KMS-11 (cell line): ENCODE measurements at regions not wholly inside any gene's neighbourhood (a gene's known extent, or its start where the extent isn't known, plus 50 kb on each side); places are given as distances from the start of the nearest gene placed in this dataset.
"Not testable (repeated sequence)": the region's sequence is repeated elsewhere in the genome, so short reads cannot be mapped to it uniquely, and the experiment has no call there.

ENCODE experiments used
- H2AFZ ChIP-seq: fragments of 200-600 bp; sonication (generic); 2 replicates; pipeline ENCODE4 v1.6.1; 2016; ENCODE audit warnings: antibody characterized with exemption, mixed run types, low read depth
- H3K27ac ChIP-seq: fragments of 200-600 bp; sonication (generic); 2 replicates; pipeline ENCODE4 v1.6.1; 2016; ENCODE audit warnings: mild to moderate bottlenecking, mixed run types
- H3K27me3 ChIP-seq: fragments of 200-600 bp; sonication (generic); 2 replicates; pipeline ENCODE4 v1.6.1; 2017; ENCODE audit warnings: mild to moderate bottlenecking, low read depth, mixed run types, moderate library complexity; ENCODE audit not compliant: insufficient read depth
- H3K36me3 ChIP-seq: fragments of 200-600 bp; sonication (generic); 2 replicates; pipeline ENCODE4 v1.6.1; 2017; ENCODE audit warnings: mild to moderate bottlenecking, mixed run types; ENCODE audit not compliant: insufficient read depth
- H3K4me1 ChIP-seq: fragments of 200-600 bp; sonication (generic); 2 replicates; pipeline ENCODE4 v1.6.1; 2016; ENCODE audit warnings: mild to moderate bottlenecking, low read depth, mixed run types; ENCODE audit not compliant: poor library complexity, severe bottlenecking
- H3K4me2 ChIP-seq: fragments of 200-600 bp; sonication (generic); 2 replicates; pipeline ENCODE4 v1.7.0; 2016; ENCODE audit warnings: mild to moderate bottlenecking, mixed run types
- H3K4me3 ChIP-seq: fragments of 200-600 bp; sonication (generic); IDR thresholded peaks from 2 replicates; pipeline ENCODE4 v1.6.1; 2017; ENCODE audit warnings: low read depth, low read length, mixed read lengths; ENCODE audit not compliant: insufficient read depth
- H3K79me2 ChIP-seq: fragments of 200-600 bp; sonication (generic); 2 replicates; pipeline ENCODE4 v1.6.1; 2016; ENCODE audit warnings: low read depth, mixed run types; ENCODE audit not compliant: insufficient read depth
- H3K9ac ChIP-seq: fragments of 200-600 bp; sonication (generic); 2 replicates; pipeline ENCODE4 v1.6.1; 2016; ENCODE audit warnings: mild to moderate bottlenecking, mixed run types
- H4K20me1 ChIP-seq: fragments of 200-600 bp; sonication (generic); 2 replicates; pipeline ENCODE4 v1.6.1; 2016; ENCODE audit warnings: mild to moderate bottlenecking, mixed run types; ENCODE audit not compliant: insufficient read depth
- TF ChIP-seq, protein P1 (sequence below): fragments of 200-600 bp; sonication (generic); conservative IDR thresholded peaks from 2 replicates; pipeline ENCODE4 v1.6.1; 2017; ENCODE audit warnings: low read depth, mild to moderate bottlenecking, antibody characterized with exemption, low read length, moderate library complexity, mixed read lengths

DNA sequence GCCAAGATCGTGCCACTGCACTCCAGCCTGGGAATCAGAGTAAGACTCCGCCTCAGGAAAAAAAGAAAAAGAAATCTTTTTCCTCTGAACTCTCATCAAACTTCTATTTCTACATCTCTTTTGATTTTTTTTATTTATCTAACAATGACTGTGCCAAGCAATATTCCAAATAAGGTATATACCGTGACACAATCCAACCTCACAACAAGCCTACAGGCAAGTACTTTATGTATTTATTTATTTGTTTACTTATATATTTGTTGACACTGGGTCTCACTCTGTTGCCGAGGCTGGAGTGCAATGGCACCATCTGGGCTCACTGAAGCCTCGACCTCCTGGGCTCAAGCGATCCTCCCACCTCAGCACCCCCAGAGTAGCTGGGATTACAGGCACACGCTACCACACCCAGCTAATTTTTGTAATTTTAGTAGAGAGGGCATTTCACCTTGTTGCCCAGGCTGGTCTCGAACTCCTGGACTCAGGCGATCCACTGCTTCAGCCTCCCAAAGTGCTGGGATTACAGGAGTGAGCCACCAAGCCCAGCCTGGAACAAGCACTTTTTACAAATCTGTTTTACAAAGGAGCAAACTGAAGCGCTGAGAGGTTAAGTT is 94.9 kb upstream of the CHD2 start:
- TF ChIP-seq, protein P1, sequence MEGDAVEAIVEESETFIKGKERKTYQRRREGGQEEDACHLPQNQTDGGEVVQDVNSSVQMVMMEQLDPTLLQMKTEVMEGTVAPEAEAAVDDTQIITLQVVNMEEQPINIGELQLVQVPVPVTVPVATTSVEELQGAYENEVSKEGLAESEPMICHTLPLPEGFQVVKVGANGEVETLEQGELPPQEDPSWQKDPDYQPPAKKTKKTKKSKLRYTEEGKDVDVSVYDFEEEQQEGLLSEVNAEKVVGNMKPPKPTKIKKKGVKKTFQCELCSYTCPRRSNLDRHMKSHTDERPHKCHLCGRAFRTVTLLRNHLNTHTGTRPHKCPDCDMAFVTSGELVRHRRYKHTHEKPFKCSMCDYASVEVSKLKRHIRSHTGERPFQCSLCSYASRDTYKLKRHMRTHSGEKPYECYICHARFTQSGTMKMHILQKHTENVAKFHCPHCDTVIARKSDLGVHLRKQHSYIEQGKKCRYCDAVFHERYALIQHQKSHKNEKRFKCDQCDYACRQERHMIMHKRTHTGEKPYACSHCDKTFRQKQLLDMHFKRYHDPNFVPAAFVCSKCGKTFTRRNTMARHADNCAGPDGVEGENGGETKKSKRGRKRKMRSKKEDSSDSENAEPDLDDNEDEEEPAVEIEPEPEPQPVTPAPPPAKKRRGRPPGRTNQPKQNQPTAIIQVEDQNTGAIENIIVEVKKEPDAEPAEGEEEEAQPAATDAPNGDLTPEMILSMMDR = no peak
- Histone ChIP-seq H2AFZ (no peak overlapping the region), H3K36me3 (no peaks in the 10 kb centered on the region), H3K27me3 (no peaks in the 10 kb centered on the region), H3K4me1 (peaks cover 45% of the 10 kb centered on the region), H3K4me2 (peak overlapping the region; percentile 61; the same call in 1 of the 2 replicates), H4K20me1 (no peaks in the 10 kb centered on the region), H3K27ac (peak overlapping the region; percentile 87), H3K79me2 (peaks cover 13% of the 10 kb centered on the region; the same call in 1 of the 2 replicates), H3K4me3 (no peak overlapping the region), H3K9ac (no peak overlapping the region; the same call in 1 of the 2 replicates)

DNA sequence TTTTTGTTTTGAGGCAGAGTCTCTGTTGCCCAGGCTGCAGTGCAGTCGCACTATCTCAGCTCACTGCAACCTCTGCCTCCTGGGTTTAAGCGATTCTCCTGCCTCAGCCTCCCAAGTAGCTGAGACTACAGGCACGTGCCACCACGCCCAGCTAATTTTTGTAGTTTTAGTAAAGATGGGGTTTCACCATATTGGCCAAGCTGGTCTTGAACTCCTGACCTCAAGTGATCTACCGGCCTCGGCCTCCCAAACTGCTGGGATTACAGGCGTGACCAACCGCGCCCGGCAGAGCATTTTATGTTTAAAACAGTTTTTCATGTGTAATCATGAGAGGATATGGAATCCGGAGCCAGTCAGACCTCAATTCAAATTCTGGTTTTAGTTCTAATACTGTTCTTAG is 94.0 kb upstream of the CHD2 start:
- H3K4me3 ChIP-seq, H2AFZ ChIP-seq, H4K20me1 ChIP-seq, H3K36me3 ChIP-seq, H3K4me2 ChIP-seq, H3K27me3 ChIP-seq, H3K27ac ChIP-seq, H3K9ac ChIP-seq: not testable (repeated sequence)
- Histone ChIP-seq H3K4me1 (peaks cover 46% of the 10 kb centered on the region), H3K79me2 (peaks cover 23% of the 10 kb centered on the region)

DNA sequence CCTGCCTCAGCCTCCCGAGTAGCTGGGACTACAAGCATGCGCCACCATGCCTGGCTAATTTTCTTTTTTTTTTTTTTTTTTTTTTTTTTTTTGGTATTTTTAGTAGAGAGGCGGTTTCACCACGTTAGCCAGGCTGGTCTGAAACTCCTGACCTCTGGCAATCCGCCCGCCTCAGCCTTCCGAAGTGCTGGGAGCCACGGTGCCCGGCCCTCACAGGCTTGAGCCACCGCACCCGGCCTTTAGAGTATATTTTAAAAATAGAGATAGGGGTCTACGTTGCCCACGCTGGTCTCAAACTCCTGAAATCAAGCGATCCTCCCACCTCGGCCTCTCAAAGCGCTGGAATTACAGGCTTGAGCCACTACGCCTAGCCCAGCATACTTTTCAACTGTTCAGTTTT is 93.4 kb upstream of the CHD2 start:
- Histone ChIP-seq H3K4me1 (peaks cover 51% of the 10 kb centered on the region), H4K20me1 (no peaks in the 10 kb centered on the region), H3K4me3 (no peak overlapping the region), H3K79me2 (peaks cover 29% of the 10 kb centered on the region), H3K27ac (no peak overlapping the region), H3K4me2 (no peak overlapping the region), H3K9ac (no peak overlapping the region), H3K27me3 (no peaks in the 10 kb centered on the region), H3K36me3 (no peaks in the 10 kb centered on the region), H2AFZ (no peak overlapping the region)
- TF ChIP-seq, protein P1 = no peak

DNA sequence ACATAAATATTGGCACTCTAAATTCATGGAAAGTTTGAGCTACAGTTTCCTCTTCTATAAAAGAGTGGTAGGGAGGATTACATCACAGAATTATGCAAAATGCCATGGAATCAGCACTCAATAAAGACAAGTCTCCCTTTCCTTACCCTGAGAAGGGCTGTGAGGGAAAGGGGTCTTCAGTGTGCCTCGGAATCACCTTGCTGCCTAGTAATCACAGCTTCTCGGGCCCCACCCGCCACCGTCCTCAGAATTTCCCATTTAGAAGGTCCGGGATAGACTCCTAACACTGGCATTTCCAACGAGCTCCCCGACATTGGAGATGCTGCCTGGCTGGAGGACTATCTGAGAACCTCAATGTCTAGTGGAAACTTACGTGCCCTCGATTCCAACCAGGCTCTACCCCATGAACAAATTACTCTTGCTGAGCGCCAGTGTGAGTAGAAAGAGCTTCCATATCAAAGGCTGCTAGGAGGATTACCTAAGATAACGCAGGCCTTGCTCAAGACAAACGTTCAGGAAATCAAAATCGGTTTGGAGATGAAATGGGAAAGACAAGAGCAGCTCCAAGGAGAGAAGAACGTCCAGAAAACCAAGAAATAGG is 92.1 kb upstream of the CHD2 start:
- Histone ChIP-seq H4K20me1 (no peaks in the 10 kb centered on the region), H3K27ac (peak overlapping the region; percentile 100), H3K9ac (peak overlapping the region; percentile 98), H3K27me3 (no peaks in the 10 kb centered on the region), H3K4me3 (no peak overlapping the region), H3K4me1 (peaks cover 49% of the 10 kb centered on the region), H3K4me2 (peak overlapping the region; percentile 77), H3K36me3 (no peaks in the 10 kb centered on the region), H3K79me2 (peaks cover 42% of the 10 kb centered on the region), H2AFZ (peak overlapping the region; percentile 69; the same call in 1 of the 2 replicates)
- TF ChIP-seq, protein P1 = no peak

DNA sequence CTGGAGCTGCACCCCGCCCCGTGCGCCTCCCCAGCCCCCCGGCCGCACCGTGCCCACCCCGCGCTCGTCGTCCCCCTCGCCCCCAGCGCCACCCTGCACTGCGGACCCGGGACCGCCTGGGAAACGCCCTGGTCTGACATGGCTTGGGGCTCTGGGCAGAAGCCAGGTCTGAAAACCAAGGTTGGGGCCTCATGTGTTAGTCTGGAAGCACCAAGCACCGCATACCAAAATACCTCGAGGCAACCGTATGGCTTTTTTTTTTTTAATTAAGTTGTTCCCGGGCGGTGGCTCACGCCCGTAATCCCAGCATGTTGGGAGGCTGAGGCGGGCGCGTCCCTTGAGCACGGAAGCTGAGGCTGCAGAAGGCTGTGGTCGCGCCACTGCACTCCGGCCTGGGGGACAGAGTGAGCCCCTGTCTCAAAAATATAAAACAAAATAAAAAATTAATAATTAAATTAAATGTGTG is 91.5 kb upstream of the CHD2 start:
- Histone ChIP-seq H3K79me2 (peaks cover 48% of the 10 kb centered on the region), H2AFZ (peak overlapping the region; percentile 69), H3K27ac (peak overlapping the region; percentile 100), H3K9ac (peak overlapping the region; percentile 98), H3K4me2 (peak overlapping the region; percentile 77; the same call in 1 of the 2 replicates), H4K20me1 (no peaks in the 10 kb centered on the region), H3K36me3 (no peaks in the 10 kb centered on the region), H3K27me3 (no peaks in the 10 kb centered on the region), H3K4me1 (peaks cover 49% of the 10 kb centered on the region), H3K4me3 (no peak overlapping the region)
- TF ChIP-seq, protein P1 = no peak
